PFSK-1 (cell line): ENCODE measurements at regions not wholly inside any gene's neighbourhood (a gene's known extent, or its start where the extent isn't known, plus 50 kb on each side); places are given as distances from the start of the nearest gene placed in this dataset.

Experiments used
- FOXP2 ChIP-seq: optimal IDR thresholded peaks from 2 replicates; pipeline ENCODE3; 2011; ENCODE audit warnings: borderline replicate concordance, control low read depth, inconsistent platforms; ENCODE audit not compliant: insufficient read depth; ENCODE audit errors: extremely low read length, extremely low read depth
- POLR2AphosphoS5 ChIP-seq: IDR thresholded peaks from 2 replicates; pipeline ENCODE4 v1.6.1; 2012; ENCODE audit warnings: low read depth, mild to moderate bottlenecking, control low read depth, low read length, moderate library complexity
- TAF1 ChIP-seq: IDR thresholded peaks from 2 replicates; pipeline ENCODE4 v1.6.1; 2012; ENCODE audit warnings: low read length, control low read depth, borderline replicate concordance; ENCODE audit not compliant: insufficient read depth
- TF ChIP-seq, protein P1 (sequence below), 2 experiments: IDR thresholded peaks; 2 replicates each; pipeline versions ENCODE4 v1.6.1 to v1.8.0; 2011 to 2012; ENCODE audit warnings: low read depth in 2 of 2, low read length in 2 of 2, control low read depth in 1 of 2, inconsistent platforms in 1 of 2, mild to moderate bottlenecking in 1 of 2, moderate library complexity in 1 of 2; ENCODE audit not compliant: insufficient read depth in 1 of 2

DNA sequence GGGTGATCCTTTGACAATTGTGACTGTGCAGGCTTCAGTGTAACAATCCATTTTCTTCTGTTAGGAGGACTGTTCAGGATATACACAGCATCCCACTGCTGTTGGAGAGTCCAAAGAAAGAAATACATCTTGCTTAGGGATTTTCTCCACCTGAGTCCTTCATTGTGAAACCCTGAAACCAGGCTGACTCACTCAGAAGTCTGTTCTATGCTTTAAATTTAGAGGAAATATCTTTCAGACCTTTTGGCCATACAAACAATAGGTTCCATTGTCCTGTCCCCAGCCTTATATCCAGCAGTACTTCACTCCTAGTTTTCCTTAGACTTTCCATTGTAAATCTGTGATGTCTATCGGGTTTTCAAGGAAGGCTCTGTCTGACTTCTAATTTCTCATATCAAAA is 379.1 kb downstream of the SUCLA2 start:
- no peak for TF ChIP-seq POLR2AphosphoS5
- TF ChIP-seq FOXP2: no peak
- TF ChIP-seq TAF1: no peak
- TF ChIP-seq, protein P1, sequence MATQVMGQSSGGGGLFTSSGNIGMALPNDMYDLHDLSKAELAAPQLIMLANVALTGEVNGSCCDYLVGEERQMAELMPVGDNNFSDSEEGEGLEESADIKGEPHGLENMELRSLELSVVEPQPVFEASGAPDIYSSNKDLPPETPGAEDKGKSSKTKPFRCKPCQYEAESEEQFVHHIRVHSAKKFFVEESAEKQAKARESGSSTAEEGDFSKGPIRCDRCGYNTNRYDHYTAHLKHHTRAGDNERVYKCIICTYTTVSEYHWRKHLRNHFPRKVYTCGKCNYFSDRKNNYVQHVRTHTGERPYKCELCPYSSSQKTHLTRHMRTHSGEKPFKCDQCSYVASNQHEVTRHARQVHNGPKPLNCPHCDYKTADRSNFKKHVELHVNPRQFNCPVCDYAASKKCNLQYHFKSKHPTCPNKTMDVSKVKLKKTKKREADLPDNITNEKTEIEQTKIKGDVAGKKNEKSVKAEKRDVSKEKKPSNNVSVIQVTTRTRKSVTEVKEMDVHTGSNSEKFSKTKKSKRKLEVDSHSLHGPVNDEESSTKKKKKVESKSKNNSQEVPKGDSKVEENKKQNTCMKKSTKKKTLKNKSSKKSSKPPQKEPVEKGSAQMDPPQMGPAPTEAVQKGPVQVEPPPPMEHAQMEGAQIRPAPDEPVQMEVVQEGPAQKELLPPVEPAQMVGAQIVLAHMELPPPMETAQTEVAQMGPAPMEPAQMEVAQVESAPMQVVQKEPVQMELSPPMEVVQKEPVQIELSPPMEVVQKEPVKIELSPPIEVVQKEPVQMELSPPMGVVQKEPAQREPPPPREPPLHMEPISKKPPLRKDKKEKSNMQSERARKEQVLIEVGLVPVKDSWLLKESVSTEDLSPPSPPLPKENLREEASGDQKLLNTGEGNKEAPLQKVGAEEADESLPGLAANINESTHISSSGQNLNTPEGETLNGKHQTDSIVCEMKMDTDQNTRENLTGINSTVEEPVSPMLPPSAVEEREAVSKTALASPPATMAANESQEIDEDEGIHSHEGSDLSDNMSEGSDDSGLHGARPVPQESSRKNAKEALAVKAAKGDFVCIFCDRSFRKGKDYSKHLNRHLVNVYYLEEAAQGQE (IDR thresholded peaks at IDR 0.05; ENCODE audit: insufficient read depth in 1 of 2, low read depth in 2 of 2, low read length in 2 of 2): no peak
